Naive thymus-derived CD4-positive, alpha-beta T cell (primary cell): ENCODE measurements at regions not wholly inside any gene's neighbourhood (a gene's known extent, or its start where the extent isn't known, plus 50 kb on each side); places are given as distances from the start of the nearest gene placed in this dataset.

Experiments
- ATAC-seq: fragments of 150-1000 bp; cut with Tn5 transposase; 2 replicates; pipeline ENCODE4 v1.10.0; 2021; ENCODE audit warnings: mild to moderate bottlenecking, moderate library complexity
- CTCF ChIA-PET: fragments of 350-600 bp; sonication (Branson Sonifier 250); formaldehyde crosslinking; loops from one replicate; lab custom pipeline; 2021; ENCODE audit warnings: antibody characterized with exemption; lab: Charles Lee
- POLR2A ChIA-PET: fragments of 350-600 bp; sonication (Branson Sonifier 250); formaldehyde crosslinking; loops from one replicate; lab custom pipeline; 2021; ENCODE audit warnings: antibody characterized with exemption, inconsistent platforms; lab: Charles Lee
- DNase-seq, 9 donors: peaks; one replicate each; pipeline versions ENCODE4 v3.0.0 to v3.0.0-alpha.2; 2020 to 2022; ENCODE audit warnings: mixed read lengths in 1 of 9
- H3K27ac ChIP-seq: one replicate; pipeline ENCODE4 v1.7.0; 2013; ENCODE audit warnings: mild to moderate bottlenecking, low read depth, low read length, moderate library complexity
- H3K27me3 ChIP-seq, 2 donors: one replicate each; pipeline ENCODE4 v1.7.0; 2013; ENCODE audit warnings: low read length in 2 of 2, mild to moderate bottlenecking in 2 of 2, moderate library complexity in 2 of 2; ENCODE audit not compliant: control insufficient read depth in 2 of 2, insufficient read depth in 2 of 2
- H3K36me3 ChIP-seq, 3 experiments: 1 replicate in 2 of 3; 2 replicates in 1 of 3; pipeline ENCODE4 v1.7.0; 2013; ENCODE audit warnings: low read length in 3 of 3, mild to moderate bottlenecking in 3 of 3, moderate library complexity in 1 of 3; ENCODE audit not compliant: insufficient read depth in 3 of 3, control insufficient read depth in 2 of 3
- H3K4me1 ChIP-seq, 2 donors: one replicate each; pipeline ENCODE4 v1.7.0; 2013; ENCODE audit warnings: low read length in 2 of 2, mild to moderate bottlenecking in 2 of 2, moderate library complexity in 1 of 2; ENCODE audit not compliant: control insufficient read depth in 2 of 2, insufficient read depth in 2 of 2
- H3K4me3 ChIP-seq: 2 replicates; pipeline ENCODE4 v1.7.0; 2013; ENCODE audit warnings: mild to moderate bottlenecking, low read length
- H3K9me3 ChIP-seq, 3 experiments: 1 replicate in 2 of 3; 2 replicates in 1 of 3; pipeline ENCODE4 v1.7.0; 2013; ENCODE audit warnings: low read length in 3 of 3; ENCODE audit not compliant: control insufficient read depth in 2 of 3
- H3K27ac Mint-ChIP-seq, 9 donors: one replicate each; pipeline ENCODE4 v1.8.0; 2020 to 2022; ENCODE audit warnings: mixed read lengths in 9 of 9, mild to moderate bottlenecking in 8 of 9, moderate library complexity in 5 of 9, inconsistent platforms in 2 of 9
- H3K27me3 Mint-ChIP-seq, 5 donors: one replicate each; pipeline ENCODE4 v1.8.0; 2021 to 2022; ENCODE audit warnings: mixed read lengths in 5 of 5, mild to moderate bottlenecking in 1 of 5
- H3K36me3 Mint-ChIP-seq, 5 donors: one replicate each; pipeline ENCODE4 v1.8.0; 2020 to 2022; ENCODE audit warnings: mixed read lengths in 5 of 5, mild to moderate bottlenecking in 3 of 5, inconsistent platforms in 1 of 5
- H3K4me1 Mint-ChIP-seq, 7 donors: one replicate each; pipeline ENCODE4 v1.8.0; 2020 to 2022; ENCODE audit warnings: mixed read lengths in 7 of 7, mild to moderate bottlenecking in 3 of 7, inconsistent platforms in 1 of 7
- H3K4me3 Mint-ChIP-seq, 10 donors: one replicate each; pipeline ENCODE4 v1.8.0; 2020 to 2022; ENCODE audit warnings: mild to moderate bottlenecking in 10 of 10, mixed read lengths in 10 of 10, moderate library complexity in 6 of 10, inconsistent platforms in 2 of 10
- H3K9me3 Mint-ChIP-seq, 11 donors: one replicate each; pipeline ENCODE4 v1.8.0; 2020 to 2022; ENCODE audit warnings: mixed read lengths in 11 of 11, mild to moderate bottlenecking in 4 of 11, inconsistent platforms in 1 of 11, moderate library complexity in 1 of 11
- intact Hi-C, 2 donors: fragments of 100-400 bp; cut with micrococcal nuclease; formaldehyde crosslinking; loops; one replicate each; pipeline ENCODE4 v1.15.1; 2023

DNA sequence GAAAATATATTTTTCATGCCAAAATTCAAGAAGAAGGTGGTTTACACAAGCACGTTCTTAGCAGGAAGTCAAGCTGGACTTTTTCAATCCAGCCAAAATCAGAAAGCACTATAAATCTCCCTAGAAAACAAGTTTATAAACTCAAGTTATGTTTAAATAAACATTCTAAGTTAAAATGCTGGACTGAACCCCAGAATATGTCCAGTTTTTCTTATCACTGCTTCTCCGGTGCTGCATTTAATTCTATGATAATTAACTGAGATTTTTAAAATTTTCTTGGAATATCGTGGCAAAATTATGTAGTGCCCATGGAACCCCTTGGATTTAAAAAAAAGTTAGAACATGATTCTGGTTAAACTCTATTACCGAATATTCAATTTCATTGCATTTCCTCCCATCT is 218.2 kb upstream of the MDFIC2 start:
- H3K27me3 ChIP-seq: no peaks in the 10 kb centered on the region
- POLR2A ChIA-PET: no interaction called here
- H3K27me3 Mint-ChIP-seq: peaks cover 0 to 14% (median 4%) of the 10 kb centered on the region in 5 donors
- no peaks in the 10 kb centered on the region for H3K36me3 ChIP-seq
- no peaks in the 10 kb centered on the region for H3K9me3 ChIP-seq
- intact Hi-C loops: loop anchor here in 1 of 2 donors (1.0 to 5.0 kb wide), 4 partner anchors 774 to 1122 kb away; no protein-coding TSS in a partner anchor
- no peak overlapping the region for H3K4me3 Mint-ChIP-seq
- H3K4me1 Mint-ChIP-seq: no peaks in the 10 kb centered on the region
- peaks cover 0 to 2% (median 0%) of the 10 kb centered on the region in 11 donors for H3K9me3 Mint-ChIP-seq
- H3K27ac ChIP-seq: no peak overlapping the region
- CTCF ChIA-PET: no interaction called here
- DNase-seq (no peak), ATAC-seq (no peak)
- H3K27ac Mint-ChIP-seq: no peak overlapping the region
- no peaks in the 10 kb centered on the region for H3K4me1 ChIP-seq
- H3K36me3 Mint-ChIP-seq: no peaks in the 10 kb centered on the region
- no peak overlapping the region for H3K4me3 ChIP-seq

DNA sequence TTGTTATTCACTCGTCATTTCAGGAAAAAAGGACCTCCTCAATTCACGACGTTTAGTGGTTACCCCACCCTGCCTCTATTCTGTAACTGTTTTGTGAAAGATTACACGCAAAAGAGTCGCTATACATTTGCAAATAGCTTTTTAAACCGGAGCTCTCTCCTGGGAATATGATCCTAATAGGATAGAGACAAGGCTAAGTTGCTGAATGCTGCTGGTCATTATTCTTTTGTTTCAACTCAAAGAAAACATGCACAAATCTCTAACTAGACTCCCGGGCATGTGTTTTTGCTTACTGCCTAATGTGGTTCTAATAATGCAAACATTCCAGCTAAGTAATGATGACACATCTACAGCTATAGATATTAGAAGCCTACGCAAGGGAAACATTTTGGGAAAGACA is 214.6 kb upstream of the MDFIC2 start:
- no peaks in the 10 kb centered on the region for H3K27me3 ChIP-seq
- DNase-seq (no peak), ATAC-seq (no peak)
- H3K27ac Mint-ChIP-seq: no peak overlapping the region
- ChIA-PET POLR2A (no interaction called here), CTCF (no interaction called here)
- no peaks in the 10 kb centered on the region for H3K36me3 ChIP-seq
- no peaks in the 10 kb centered on the region for H3K4me1 ChIP-seq
- H3K9me3 Mint-ChIP-seq: peaks cover 0 to 2% (median 0%) of the 10 kb centered on the region in 11 donors
- no peak overlapping the region for H3K27ac ChIP-seq
- H3K4me3 ChIP-seq: no peak overlapping the region
- peaks cover 0 to 7% (median 0%) of the 10 kb centered on the region in 5 donors for H3K27me3 Mint-ChIP-seq
- no peaks in the 10 kb centered on the region for H3K9me3 ChIP-seq
- H3K4me1 Mint-ChIP-seq: no peaks in the 10 kb centered on the region
- H3K36me3 Mint-ChIP-seq: no peaks in the 10 kb centered on the region
- H3K4me3 Mint-ChIP-seq: no peak overlapping the region
- intact Hi-C loops: no loop called here

DNA sequence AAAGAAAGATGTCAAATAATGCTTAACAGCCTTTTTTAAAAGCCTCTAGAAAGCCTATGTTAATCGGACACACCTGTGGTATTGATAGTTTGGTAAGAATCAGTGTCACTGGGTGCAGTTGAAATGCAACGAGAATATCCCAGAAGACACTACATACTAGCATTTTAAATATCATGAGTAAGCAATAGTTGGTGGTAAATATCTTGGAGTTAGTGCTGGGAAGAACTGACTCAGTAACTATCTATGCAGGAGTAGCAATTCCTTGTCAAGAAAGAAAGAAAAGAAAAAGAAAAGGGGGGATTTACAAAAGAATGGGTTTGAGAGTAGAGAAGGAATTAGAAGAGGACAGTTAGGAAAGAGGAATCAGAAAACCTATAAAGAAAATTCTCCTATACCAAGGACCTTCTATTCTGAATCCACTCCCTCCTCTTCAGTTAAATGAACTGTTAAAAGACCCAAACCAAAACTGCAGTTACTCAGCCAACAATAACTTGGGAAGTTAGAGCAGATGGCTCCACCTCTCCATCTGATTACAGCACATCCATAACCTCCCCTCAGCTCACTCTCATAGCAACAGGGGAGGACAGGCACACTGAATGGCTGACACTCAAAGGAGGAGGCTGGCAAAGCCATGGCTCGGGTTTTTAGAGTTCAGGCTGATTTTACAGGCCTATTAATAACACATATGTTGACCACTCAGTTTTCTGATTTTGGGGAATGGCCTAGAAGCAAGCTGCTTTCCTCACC is 207.6 kb upstream of the MDFIC2 start:
- CTCF ChIA-PET: no interaction called here
- intact Hi-C loops: no loop called here

DNA sequence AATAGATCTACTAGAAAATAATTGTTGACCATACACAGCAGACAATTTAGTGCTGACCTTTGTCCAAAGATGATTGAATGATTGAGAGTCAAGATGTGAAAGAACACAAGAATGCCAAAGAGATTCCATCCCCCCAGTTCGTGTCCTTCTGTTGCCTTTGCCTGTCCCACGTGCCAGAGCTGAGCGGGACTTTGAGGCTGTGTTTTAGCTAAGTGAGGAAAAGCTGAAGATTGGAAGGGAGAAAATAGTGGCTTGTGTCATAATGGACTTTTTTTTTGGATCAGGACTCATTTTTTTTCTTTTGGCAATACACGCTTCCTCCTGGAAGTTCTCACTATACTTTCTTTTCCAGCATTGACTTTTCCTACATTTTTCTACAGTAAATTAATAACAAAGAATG is 206.6 kb upstream of the MDFIC2 start:
- H3K4me1 Mint-ChIP-seq: peaks cover 0 to 1% (median 0%) of the 10 kb centered on the region in 7 donors
- H3K4me1 ChIP-seq: no peaks in the 10 kb centered on the region
- H3K27ac Mint-ChIP-seq: no peak overlapping the region
- ChIA-PET CTCF (no interaction called here), POLR2A (no interaction called here)
- no peak overlapping the region for H3K27ac ChIP-seq
- ATAC-seq: no peak
- H3K9me3 Mint-ChIP-seq: no peaks in the 10 kb centered on the region
- no peaks in the 10 kb centered on the region for H3K27me3 ChIP-seq
- H3K4me3 ChIP-seq: no peak overlapping the region
- H3K27me3 Mint-ChIP-seq: peaks cover 12 to 29% (median 18%) of the 10 kb centered on the region in 5 donors
- H3K9me3 ChIP-seq: no peaks in the 10 kb centered on the region
- no peaks in the 10 kb centered on the region for H3K36me3 ChIP-seq
- H3K4me3 Mint-ChIP-seq: no peak overlapping the region
- DNase-seq: no peak
- intact Hi-C loops: no loop called here
- H3K36me3 Mint-ChIP-seq: no peaks in the 10 kb centered on the region

More for the DNA sequence above, 207.6 kb upstream of the MDFIC2 start:
- Mint-ChIP-seq H3K27ac (no peak overlapping the region), H3K36me3 (no peaks in the 10 kb centered on the region), H3K27me3 (peaks cover 12 to 24% (median 18%) of the 10 kb centered on the region in 5 donors), H3K9me3 (no peaks in the 10 kb centered on the region), H3K4me3 (no peak overlapping the region), H3K4me1 (peaks cover 0 to 1% (median 0%) of the 10 kb centered on the region in 7 donors)
- Histone ChIP-seq H3K9me3 (no peaks in the 10 kb centered on the region), H3K27me3 (no peaks in the 10 kb centered on the region), H3K27ac (no peak overlapping the region), H3K4me3 (no peak overlapping the region), H3K4me1 (no peaks in the 10 kb centered on the region), H3K36me3 (no peaks in the 10 kb centered on the region)
- POLR2A ChIA-PET: no interaction called here
- ATAC-seq: no peak
- DNase-seq: no peak

DNA sequence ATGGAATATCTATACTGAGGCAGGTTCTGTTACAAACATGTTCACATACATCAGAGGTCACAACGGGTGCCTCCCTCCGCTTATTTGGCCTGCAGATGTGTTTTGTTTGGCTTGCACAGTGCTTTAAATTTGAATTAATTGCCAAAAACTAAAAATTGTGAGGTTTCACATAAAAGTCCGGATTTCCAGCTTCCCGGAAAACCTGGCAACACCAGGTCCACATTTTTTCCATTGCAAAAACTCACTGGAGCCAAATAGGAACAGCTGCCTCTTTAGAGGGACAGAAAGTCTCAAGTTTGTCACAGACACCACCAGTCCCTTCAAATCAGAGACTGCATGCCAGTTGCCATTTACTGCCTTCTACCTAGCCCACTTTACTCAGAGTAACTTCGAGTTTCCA is 205.9 kb upstream of the MDFIC2 start:
- Mint-ChIP-seq H3K4me1 (peaks cover 0 to 1% (median 0%) of the 10 kb centered on the region in 7 donors), H3K4me3 (no peak overlapping the region), H3K27me3 (peaks cover 12 to 33% (median 22%) of the 10 kb centered on the region in 5 donors), H3K27ac (no peak overlapping the region), H3K36me3 (no peaks in the 10 kb centered on the region), H3K9me3 (no peaks in the 10 kb centered on the region)
- intact Hi-C loops: no loop called here
- POLR2A ChIA-PET: no interaction called here
- Histone ChIP-seq H3K4me3 (no peak overlapping the region), H3K27me3 (no peaks in the 10 kb centered on the region), H3K27ac (no peak overlapping the region), H3K4me1 (no peaks in the 10 kb centered on the region), H3K9me3 (no peaks in the 10 kb centered on the region), H3K36me3 (no peaks in the 10 kb centered on the region)
- ATAC-seq (no peak), DNase-seq (no peak)
- CTCF ChIA-PET: no interaction called here

DNA sequence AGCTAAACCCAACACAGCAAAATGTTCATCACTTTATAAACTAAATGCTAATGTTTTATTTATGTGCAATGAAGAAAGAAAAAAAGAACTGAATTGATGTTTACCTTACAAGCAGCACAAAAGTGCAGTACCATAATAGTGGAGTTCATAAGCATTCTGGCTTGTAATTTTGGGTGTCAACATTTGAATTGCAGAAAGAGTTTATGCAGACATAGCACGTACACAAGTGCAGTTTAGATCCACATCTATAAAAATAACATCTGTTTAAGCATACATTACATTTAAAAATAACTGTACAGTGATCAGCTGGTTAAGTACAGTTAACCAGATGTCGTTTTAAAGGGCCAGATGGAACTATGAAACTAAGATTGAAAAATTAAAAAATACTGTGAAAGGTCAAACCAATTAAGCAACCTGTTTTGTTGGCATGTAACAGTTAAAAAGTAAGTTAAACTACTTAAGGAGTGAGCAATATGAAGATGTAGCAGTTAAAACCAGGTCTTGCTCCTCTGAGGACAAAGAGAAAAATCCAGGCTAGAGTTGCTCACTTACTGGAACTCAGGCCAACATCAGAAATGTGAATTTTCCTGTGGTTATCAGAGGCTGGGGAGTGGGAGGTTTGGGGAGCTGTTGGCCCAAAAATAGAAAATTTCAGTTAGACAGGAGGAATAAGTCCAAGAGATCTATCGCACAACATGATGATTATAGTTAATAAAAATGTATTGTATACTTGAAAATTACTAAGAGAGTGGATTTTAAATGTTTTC is 204.9 kb upstream of the MDFIC2 start:
- POLR2A ChIA-PET: no interaction called here
- intact Hi-C loops: no loop called here
- H3K4me3 Mint-ChIP-seq: no peak overlapping the region
- H3K9me3 Mint-ChIP-seq: no peaks in the 10 kb centered on the region
- H3K4me1 Mint-ChIP-seq: peaks cover 0 to 1% (median 0%) of the 10 kb centered on the region in 7 donors
- H3K9me3 ChIP-seq: no peaks in the 10 kb centered on the region
- ATAC-seq (no peak), DNase-seq (no peak)
- H3K36me3 ChIP-seq: no peaks in the 10 kb centered on the region
- no peaks in the 10 kb centered on the region for H3K4me1 ChIP-seq
- peaks cover 12 to 33% (median 22%) of the 10 kb centered on the region in 5 donors for H3K27me3 Mint-ChIP-seq
- no peak overlapping the region for H3K27ac Mint-ChIP-seq
- H3K36me3 Mint-ChIP-seq: no peaks in the 10 kb centered on the region
- H3K27me3 ChIP-seq: no peaks in the 10 kb centered on the region
- no peak overlapping the region for H3K27ac ChIP-seq
- CTCF ChIA-PET: no interaction called here
- no peak overlapping the region for H3K4me3 ChIP-seq
